ENCODE measurements at regions not wholly inside any gene's neighbourhood (a gene's known extent, or its start where the extent isn't known, plus 50 kb on each side); places are given as distances from the start of the nearest gene placed in this dataset.
"Not testable (repeated sequence)": the region's sequence is repeated elsewhere in the genome, so short reads cannot be mapped to it uniquely, and the experiment has no call there.

- DNase-seq (ENCODE audit: low spot score): no peak
Measured at GRCh38 chr7:93830141-93830925, 60.2 kb downstream of the TFPI2 start.

- DNase-seq (ENCODE audit: low spot score): no peak
Measured at GRCh38 chr7:93828260-93828659, 62.3 kb downstream of the TFPI2 start.

- no peak for DNase-seq (ENCODE audit: low spot score)
Measured at GRCh38 chr7:93823621-93824020, 66.9 kb downstream of the TFPI2 start.

GRCh38 chr7:93821463-93821862 is 69.1 kb downstream of the TFPI2 start:
- no peak for DNase-seq (ENCODE audit: low spot score)

- no peak for DNase-seq (ENCODE audit: low spot score)
Measured at GRCh38 chr7:93819699-93820098, 70.9 kb downstream of the TFPI2 start.

- DNase-seq (ENCODE audit: low spot score): no peak
Measured at GRCh38 chr7:93817526-93817925, 73.0 kb downstream of the TFPI2 start.

GRCh38 chr7:93817004-93817403 is 73.5 kb downstream of the TFPI2 start:
- no peak for DNase-seq (ENCODE audit: low spot score)

- no peak for DNase-seq (ENCODE audit: low spot score)
Measured at GRCh38 chr7:93813514-93813913, 77.0 kb downstream of the TFPI2 start.

GRCh38 chr7:93812061-93812460 is 78.5 kb downstream of the TFPI2 start:
- DNase-seq (ENCODE audit: low spot score): no peak

- DNase-seq (ENCODE audit: low spot score): no peak
Measured at GRCh38 chr7:93811198-93811597, 79.4 kb downstream of the TFPI2 start.

- DNase-seq (ENCODE audit: low spot score): no peak
Measured at GRCh38 chr7:93810561-93810960, 80.0 kb downstream of the TFPI2 start.

GRCh38 chr7:93804726-93805125 is 85.8 kb downstream of the TFPI2 start:
- DNase-seq (ENCODE audit: low spot score): no peak

- peak; percentile 64 for DNase-seq (ENCODE audit: low spot score)
Measured at GRCh38 chr7:93799750-93800357, 90.7 kb downstream of the TFPI2 start.

GRCh38 chr7:93793084-93793697 is 97.4 kb downstream of the TFPI2 start:
- not testable (repeated sequence) for DNase-seq (ENCODE audit: low spot score)

GRCh38 chr7:93779115-93779514 is 111.4 kb downstream of the TFPI2 start:
- DNase-seq (ENCODE audit: low spot score): no peak

GRCh38 chr7:93778384-93778783 is 112.2 kb downstream of the TFPI2 start:
- DNase-seq (ENCODE audit: low spot score): no peak

- no peak for DNase-seq (ENCODE audit: low spot score)
Measured at GRCh38 chr7:93773446-93773845, 117.1 kb downstream of the TFPI2 start.

- peak; percentile 26 for DNase-seq (ENCODE audit: low spot score)
Measured at GRCh38 chr7:93765475-93765874, 125.1 kb downstream of the TFPI2 start.

GRCh38 chr7:93758631-93759030 is 131.9 kb downstream of the TFPI2 start:
- no peak for DNase-seq (ENCODE audit: low spot score)

GRCh38 chr7:93757426-93757825 is 133.1 kb downstream of the TFPI2 start:
- DNase-seq (ENCODE audit: low spot score): no peak

GRCh38 chr7:93756890-93757289 is 133.7 kb downstream of the TFPI2 start:
- no peak for DNase-seq (ENCODE audit: low spot score)

- DNase-seq (ENCODE audit: low spot score): no peak
Measured at GRCh38 chr7:93751421-93751820, 139.1 kb downstream of the TFPI2 start.

- DNase-seq (ENCODE audit: low spot score): no peak
Measured at GRCh38 chr7:93750986-93751385, 139.6 kb downstream of the TFPI2 start.

Data from NAMALWA (cell line).